Fibroblast of lung (primary cell): ENCODE measurements at regions not wholly inside any gene's neighbourhood (a gene's known extent, or its start where the extent isn't known, plus 50 kb on each side); places are given as distances from the start of the nearest gene placed in this dataset.
A peak's percentile ranks its signal among the peaks of the same experiment; 100 is the strongest.

Source experiments
- DNase-seq, 2 donors: peaks; one replicate each; pipeline versions ENCODE4 v3.0.0 to v3.0.0-alpha.2; 2010; ENCODE audit warnings: low read depth in 2 of 2
- H2AFZ ChIP-seq: 2 replicates; pipeline ENCODE4 v1.5.1; 2012; ENCODE audit warnings: low read length, control low read depth, inconsistent platforms
- H3K27ac ChIP-seq: 2 replicates; pipeline ENCODE4 v1.5.1; 2011; ENCODE audit warnings: low read length, control low read depth; ENCODE audit not compliant: insufficient read depth
- H3K27me3 ChIP-seq: 2 replicates; pipeline ENCODE4 v1.5.1; 2011; ENCODE audit warnings: mild to moderate bottlenecking, low read length; ENCODE audit not compliant: control insufficient read depth, insufficient read depth
- H3K36me3 ChIP-seq: 2 replicates; pipeline ENCODE4 v1.5.1; 2011; ENCODE audit warnings: low read length; ENCODE audit not compliant: control insufficient read depth, insufficient read depth
- H3K4me1 ChIP-seq: 2 replicates; pipeline ENCODE4 v1.5.1; 2011; ENCODE audit warnings: low read length; ENCODE audit not compliant: control insufficient read depth, insufficient read depth; ENCODE audit errors: extremely low read depth
- H3K4me2 ChIP-seq: 2 replicates; pipeline ENCODE4 v1.5.1; 2011; ENCODE audit warnings: low read length, control low read depth; ENCODE audit not compliant: insufficient read depth; ENCODE audit errors: extremely low read depth
- H3K4me3 ChIP-seq, 4 experiments: fragments of 200-600 bp in 1 of 4; sonication (generic) in 1 of 4; replicated peaks in 1 of 4; 2 replicates each; pipeline ENCODE4 v1.5.1; 2011 to 2016; ENCODE audit warnings: low read length in 4 of 4, low read depth in 3 of 4, mild to moderate bottlenecking in 3 of 4, control low read depth in 2 of 4, inconsistent platforms in 1 of 4, mixed read lengths in 1 of 4; ENCODE audit not compliant: insufficient read depth in 1 of 4; ENCODE audit errors: control extremely low read depth in 1 of 4
- H3K79me2 ChIP-seq: 2 replicates; pipeline ENCODE4 v1.5.1; 2012; ENCODE audit warnings: mild to moderate bottlenecking, low read length, inconsistent platforms; ENCODE audit not compliant: control insufficient read depth, insufficient read depth
- H3K9ac ChIP-seq: 2 replicates; pipeline ENCODE4 v1.5.1; 2011; ENCODE audit warnings: mild to moderate bottlenecking, low read length, control low read depth; ENCODE audit not compliant: insufficient read depth
- H3K9me3 ChIP-seq: 2 replicates; pipeline ENCODE4 v1.5.1; 2012; ENCODE audit warnings: low read depth, low read length; ENCODE audit not compliant: control insufficient read depth, insufficient read depth
- H4K20me1 ChIP-seq: 2 replicates; pipeline ENCODE4 v1.5.1; 2011; ENCODE audit warnings: low read length; ENCODE audit not compliant: control insufficient read depth, insufficient read depth; ENCODE audit errors: extremely low read depth
- EZH2 ChIP-seq: IDR thresholded peaks from 2 replicates; pipeline ENCODE4 v1.5.1; 2012; ENCODE audit warnings: low read length, control low read depth, mild to moderate bottlenecking; ENCODE audit errors: missing control alignments
- TF ChIP-seq, protein P1 (sequence below), 2 donors: IDR thresholded peaks in 1 of 2; conservative IDR thresholded peaks in 1 of 2; 1 replicate in 1 of 2; 2 replicates in 1 of 2; pipeline ENCODE4 v1.5.1; 2011 to 2012; ENCODE audit warnings: low read length in 2 of 2, control low read depth in 1 of 2, inconsistent platforms in 1 of 2, low read depth in 1 of 2, mild to moderate bottlenecking in 1 of 2

DNA sequence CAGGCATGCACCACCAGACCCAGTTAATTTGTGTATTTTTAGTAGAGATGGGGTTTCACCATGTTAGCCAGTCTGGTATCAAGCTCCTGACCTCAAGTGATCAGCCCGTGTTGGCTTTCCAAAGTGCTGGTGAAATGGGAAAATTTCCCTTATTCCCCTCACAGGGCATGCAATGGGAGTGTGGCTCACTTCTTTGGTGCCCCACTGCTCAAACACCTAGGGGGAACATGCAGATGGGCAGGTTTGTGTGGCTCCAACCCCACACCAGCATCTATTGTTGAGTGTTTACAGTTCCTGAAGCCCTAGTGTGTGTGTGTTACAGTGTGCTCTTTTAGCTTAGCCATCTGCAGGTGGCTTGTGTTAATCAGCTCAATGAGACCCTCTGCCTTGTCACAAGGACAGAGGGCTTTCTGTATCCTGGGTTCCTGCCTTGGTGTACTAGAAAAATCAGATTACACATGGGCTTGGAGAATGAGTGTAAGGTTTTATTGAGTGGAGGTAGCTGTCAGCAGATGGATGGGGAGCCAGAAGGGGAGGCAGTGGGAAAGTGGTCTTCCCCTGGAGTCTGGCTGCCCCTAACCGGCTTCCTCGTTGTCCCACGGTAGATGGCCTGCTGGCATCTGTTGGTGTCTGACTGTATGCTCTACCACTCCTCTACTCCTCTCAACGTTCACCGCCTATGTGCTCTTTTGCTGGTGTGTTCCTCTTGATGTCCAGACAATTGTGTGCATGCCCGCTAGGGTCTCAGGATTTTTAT, 248.1 kb upstream of the CBLB start:
- H3K36me3 ChIP-seq, result no peaks in the 10 kb centered on the region
- H3K9ac ChIP-seq, result no peak overlapping the region
- no peak overlapping the region for H3K4me3 ChIP-seq
- DNase-seq, result no peak
- no peak overlapping the region for H2AFZ ChIP-seq
- H3K27me3 ChIP-seq, result no peaks in the 10 kb centered on the region
- no peak overlapping the region for H3K27ac ChIP-seq
- TF ChIP-seq, protein P1, sequence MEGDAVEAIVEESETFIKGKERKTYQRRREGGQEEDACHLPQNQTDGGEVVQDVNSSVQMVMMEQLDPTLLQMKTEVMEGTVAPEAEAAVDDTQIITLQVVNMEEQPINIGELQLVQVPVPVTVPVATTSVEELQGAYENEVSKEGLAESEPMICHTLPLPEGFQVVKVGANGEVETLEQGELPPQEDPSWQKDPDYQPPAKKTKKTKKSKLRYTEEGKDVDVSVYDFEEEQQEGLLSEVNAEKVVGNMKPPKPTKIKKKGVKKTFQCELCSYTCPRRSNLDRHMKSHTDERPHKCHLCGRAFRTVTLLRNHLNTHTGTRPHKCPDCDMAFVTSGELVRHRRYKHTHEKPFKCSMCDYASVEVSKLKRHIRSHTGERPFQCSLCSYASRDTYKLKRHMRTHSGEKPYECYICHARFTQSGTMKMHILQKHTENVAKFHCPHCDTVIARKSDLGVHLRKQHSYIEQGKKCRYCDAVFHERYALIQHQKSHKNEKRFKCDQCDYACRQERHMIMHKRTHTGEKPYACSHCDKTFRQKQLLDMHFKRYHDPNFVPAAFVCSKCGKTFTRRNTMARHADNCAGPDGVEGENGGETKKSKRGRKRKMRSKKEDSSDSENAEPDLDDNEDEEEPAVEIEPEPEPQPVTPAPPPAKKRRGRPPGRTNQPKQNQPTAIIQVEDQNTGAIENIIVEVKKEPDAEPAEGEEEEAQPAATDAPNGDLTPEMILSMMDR (conservative IDR thresholded peaks at IDR 0.05 in 1 of 2, IDR thresholded peaks at IDR 0.05 in 1 of 2; ENCODE audit: low read depth in 1 of 2, low read length in 2 of 2), result no peak
- TF ChIP-seq EZH2, result no peak
- no peaks in the 10 kb centered on the region for H3K9me3 ChIP-seq
- no peaks in the 10 kb centered on the region for H3K79me2 ChIP-seq
- H3K4me2 ChIP-seq, result no peak overlapping the region
- H4K20me1 ChIP-seq, result no peaks in the 10 kb centered on the region
- peaks cover 4% of the 10 kb centered on the region for H3K4me1 ChIP-seq

DNA sequence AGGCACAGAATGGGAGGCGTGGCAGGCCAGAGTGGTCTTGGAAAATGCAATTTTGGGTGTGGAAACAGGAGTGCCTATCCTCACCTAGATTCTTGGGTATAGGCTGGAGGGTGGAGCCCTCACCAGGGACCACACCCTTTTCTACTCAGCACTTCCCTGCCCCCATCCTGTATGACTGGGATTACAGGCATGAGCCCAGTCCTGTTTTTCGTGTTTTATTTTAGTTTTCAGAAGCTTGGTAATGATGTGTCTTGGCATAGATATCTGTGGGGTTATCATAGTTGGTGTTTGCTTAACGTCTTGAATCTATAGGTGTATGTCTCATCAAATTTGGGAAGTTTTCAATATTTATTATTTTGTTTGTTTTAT, 248.7 kb upstream of the CBLB start:
- H3K4me2 ChIP-seq, result no peak overlapping the region

DNA sequence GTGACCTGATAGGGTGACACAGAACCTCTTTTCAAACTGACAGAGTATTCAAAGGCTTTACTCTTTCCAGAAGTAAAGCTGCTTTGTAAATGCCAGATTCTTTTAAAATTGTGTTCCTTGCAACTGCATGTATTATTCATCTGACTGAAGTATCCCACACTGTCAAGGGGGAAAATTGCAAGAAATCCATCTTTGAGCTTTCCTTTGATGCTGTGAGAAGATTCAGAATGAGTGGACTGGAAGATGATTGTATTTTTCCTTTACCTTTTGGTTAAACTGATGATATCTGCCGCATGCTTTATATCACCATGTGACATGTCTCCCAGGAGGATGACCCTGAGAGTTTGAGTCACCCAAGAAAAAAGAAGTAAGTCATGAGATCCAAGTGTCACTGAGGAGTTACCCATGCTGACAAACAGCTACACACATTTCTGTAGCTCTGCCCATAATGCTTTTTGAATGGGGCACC, 250.8 kb upstream of the CBLB start:
- H3K79me2 ChIP-seq, result no peaks in the 10 kb centered on the region
- no peak overlapping the region for H2AFZ ChIP-seq
- peak overlapping the region; percentile 15 for H3K27ac ChIP-seq
- H3K36me3 ChIP-seq, result no peaks in the 10 kb centered on the region
- no peak overlapping the region for H3K4me3 ChIP-seq
- H3K9ac ChIP-seq, result no peak overlapping the region
- no peak for TF ChIP-seq EZH2
- TF ChIP-seq, protein P1 (conservative IDR thresholded peaks at IDR 0.05 in 1 of 2, IDR thresholded peaks at IDR 0.05 in 1 of 2; ENCODE audit: low read depth in 1 of 2, low read length in 2 of 2), result no peak
- no peaks in the 10 kb centered on the region for H4K20me1 ChIP-seq
- peak in 1 of 2 donors; percentile 77 for DNase-seq
- peaks cover 4% of the 10 kb centered on the region for H3K4me1 ChIP-seq
- no peak overlapping the region for H3K4me2 ChIP-seq
- H3K9me3 ChIP-seq, result no peaks in the 10 kb centered on the region
- no peaks in the 10 kb centered on the region for H3K27me3 ChIP-seq

More for the DNA sequence above, 248.7 kb upstream of the CBLB start:
- Histone ChIP-seq H3K27me3 (no peaks in the 10 kb centered on the region), H3K4me1 (peaks cover 4% of the 10 kb centered on the region), H4K20me1 (no peaks in the 10 kb centered on the region), H3K4me3 (no peak overlapping the region), H3K27ac (no peak overlapping the region), H2AFZ (no peak overlapping the region), H3K79me2 (no peaks in the 10 kb centered on the region), H3K9ac (no peak overlapping the region), H3K9me3 (no peaks in the 10 kb centered on the region), H3K36me3 (no peaks in the 10 kb centered on the region)
- no peak for TF ChIP-seq EZH2
- TF ChIP-seq, protein P1 (conservative IDR thresholded peaks at IDR 0.05 in 1 of 2, IDR thresholded peaks at IDR 0.05 in 1 of 2; ENCODE audit: low read depth in 1 of 2, low read length in 2 of 2), result no peak
- DNase-seq, result no peak
